ENCODE measurements at regions not wholly inside any gene's neighbourhood (a gene's known extent, or its start where the extent isn't known, plus 50 kb on each side); places are given as distances from the start of the nearest gene placed in this dataset.
"Not testable (repeated sequence)": the region's sequence is repeated elsewhere in the genome, so short reads cannot be mapped to it uniquely, and the experiment has no call there.

DNA sequence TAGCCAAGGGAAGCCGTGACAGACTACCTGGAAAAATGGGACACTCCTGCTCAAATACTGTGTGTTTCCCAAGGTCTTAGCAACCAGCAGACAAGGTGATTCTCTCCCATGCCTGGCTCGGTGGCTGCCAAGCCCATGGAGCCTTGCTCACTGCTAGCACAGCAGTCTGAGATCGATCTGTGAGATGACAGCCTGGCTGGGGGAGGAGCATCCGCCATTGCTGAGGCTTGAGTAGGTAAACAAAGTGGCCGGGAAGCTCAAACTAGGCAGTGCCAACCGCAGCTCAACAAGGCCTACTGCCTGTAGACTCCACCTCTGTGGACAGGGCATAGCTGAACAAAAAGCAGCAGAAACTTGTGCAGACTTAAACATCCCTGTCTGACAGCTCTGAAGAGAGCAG is 137.0 kb downstream of the USP46 start:
- DNase-seq (ENCODE audit: low spot score), result not testable (repeated sequence)

DNA sequence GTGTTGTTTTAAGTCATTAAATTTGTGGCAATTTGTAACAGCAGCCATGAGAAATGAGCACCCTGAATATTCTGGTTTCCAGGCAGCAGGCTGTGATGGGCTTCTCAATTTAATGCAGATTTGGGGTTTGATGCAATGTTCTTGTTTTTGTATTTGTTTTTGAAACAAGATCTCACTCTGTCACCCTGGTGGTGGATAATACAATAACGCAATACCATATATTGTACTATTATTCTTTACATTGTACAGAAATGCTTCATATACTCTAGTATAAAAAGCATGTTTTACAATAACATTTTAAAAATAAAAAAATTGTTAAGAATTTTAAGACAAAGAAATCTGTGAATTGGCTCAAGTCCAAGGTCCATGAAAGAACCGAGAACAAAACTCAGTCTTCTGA is 129.1 kb downstream of the USP46 start:
- no peak for DNase-seq (ENCODE audit: low spot score)

DNA sequence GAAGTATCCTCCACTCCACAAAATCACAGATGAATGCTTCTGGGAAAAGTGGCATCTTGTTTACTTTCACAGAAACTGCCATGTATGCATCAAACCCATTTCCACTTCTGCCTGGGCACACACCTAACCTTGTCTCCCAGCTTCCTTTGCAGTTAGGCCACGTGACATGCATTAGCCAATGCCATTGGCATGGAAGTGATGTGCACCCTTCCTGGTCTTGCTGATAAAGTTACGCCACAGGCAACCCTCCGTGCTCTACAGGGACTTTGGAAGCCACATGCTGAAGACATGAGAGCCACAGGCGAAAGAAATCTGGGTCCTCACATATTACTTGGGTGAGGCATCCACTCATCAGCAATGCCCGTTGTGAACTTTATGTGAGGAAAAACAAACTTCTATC is 123.3 kb downstream of the USP46 start:
- DNase-seq (ENCODE audit: low spot score), result no peak
